Transverse colon (tissue), 4 donors: ENCODE measurements at regions not wholly inside any gene's neighbourhood (a gene's known extent, or its start where the extent isn't known, plus 50 kb on each side); places are given as distances from the start of the nearest gene placed in this dataset.

Experiments used
- POLR2A ChIP-seq: fragments of 450-650 bp; IDR thresholded peaks from one replicate; pipeline ENCODE4 v1.6.1; 2016; ENCODE audit warnings: antibody characterized with exemption, mild to moderate bottlenecking, moderate library complexity
- POLR2AphosphoS5 ChIP-seq, 3 donors: sonication (generic); formaldehyde crosslinking; IDR thresholded peaks; one replicate each; pipeline ENCODE4 v1.6.1; 2016; ENCODE audit warnings: antibody characterized with exemption in 3 of 3
- TF ChIP-seq, protein P1 (sequence below), 5 experiments: fragments of 200-600 bp in 3 of 5; fragments of 450-650 bp in 2 of 5; sonication (generic) in 3 of 5; IDR thresholded peaks; 1 replicate in 2 of 5; 2 replicates in 3 of 5; pipeline ENCODE4 v1.5.1; 2016 to 2017; ENCODE audit warnings: antibody characterized with exemption in 5 of 5, inconsistent platforms in 3 of 5, mild to moderate bottlenecking in 2 of 5, moderate library complexity in 1 of 5

DNA sequence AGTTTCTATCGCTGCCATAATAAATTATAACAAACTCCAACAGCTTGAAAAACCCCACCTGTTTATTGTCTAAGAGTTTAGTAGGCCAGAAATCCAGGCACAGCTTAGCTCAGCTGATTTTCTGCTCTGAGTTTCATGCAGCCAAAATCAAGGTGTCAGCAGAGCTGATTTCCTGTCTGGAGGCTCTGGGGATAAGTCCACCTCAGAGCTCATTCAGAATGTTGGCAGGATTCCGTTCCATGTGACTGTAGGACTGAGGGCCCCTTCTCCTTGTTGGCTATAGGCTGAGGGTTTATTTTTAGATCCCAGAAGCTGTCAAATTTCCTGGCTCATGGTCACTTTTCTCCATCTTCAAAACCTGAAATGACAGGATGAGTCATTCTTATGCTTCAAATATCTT, 91.6 kb upstream of the CHODL start:
- TF ChIP-seq, protein P1, sequence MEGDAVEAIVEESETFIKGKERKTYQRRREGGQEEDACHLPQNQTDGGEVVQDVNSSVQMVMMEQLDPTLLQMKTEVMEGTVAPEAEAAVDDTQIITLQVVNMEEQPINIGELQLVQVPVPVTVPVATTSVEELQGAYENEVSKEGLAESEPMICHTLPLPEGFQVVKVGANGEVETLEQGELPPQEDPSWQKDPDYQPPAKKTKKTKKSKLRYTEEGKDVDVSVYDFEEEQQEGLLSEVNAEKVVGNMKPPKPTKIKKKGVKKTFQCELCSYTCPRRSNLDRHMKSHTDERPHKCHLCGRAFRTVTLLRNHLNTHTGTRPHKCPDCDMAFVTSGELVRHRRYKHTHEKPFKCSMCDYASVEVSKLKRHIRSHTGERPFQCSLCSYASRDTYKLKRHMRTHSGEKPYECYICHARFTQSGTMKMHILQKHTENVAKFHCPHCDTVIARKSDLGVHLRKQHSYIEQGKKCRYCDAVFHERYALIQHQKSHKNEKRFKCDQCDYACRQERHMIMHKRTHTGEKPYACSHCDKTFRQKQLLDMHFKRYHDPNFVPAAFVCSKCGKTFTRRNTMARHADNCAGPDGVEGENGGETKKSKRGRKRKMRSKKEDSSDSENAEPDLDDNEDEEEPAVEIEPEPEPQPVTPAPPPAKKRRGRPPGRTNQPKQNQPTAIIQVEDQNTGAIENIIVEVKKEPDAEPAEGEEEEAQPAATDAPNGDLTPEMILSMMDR (IDR thresholded peaks at IDR 0.05) = no peak
- no peak for TF ChIP-seq POLR2AphosphoS5 (IDR thresholded peaks at IDR 0.05)
- TF ChIP-seq POLR2A = no peak
